ENCODE measurements at regions not wholly inside any gene's neighbourhood (a gene's known extent, or its start where the extent isn't known, plus 50 kb on each side); places are given as distances from the start of the nearest gene placed in this dataset.

DNA sequence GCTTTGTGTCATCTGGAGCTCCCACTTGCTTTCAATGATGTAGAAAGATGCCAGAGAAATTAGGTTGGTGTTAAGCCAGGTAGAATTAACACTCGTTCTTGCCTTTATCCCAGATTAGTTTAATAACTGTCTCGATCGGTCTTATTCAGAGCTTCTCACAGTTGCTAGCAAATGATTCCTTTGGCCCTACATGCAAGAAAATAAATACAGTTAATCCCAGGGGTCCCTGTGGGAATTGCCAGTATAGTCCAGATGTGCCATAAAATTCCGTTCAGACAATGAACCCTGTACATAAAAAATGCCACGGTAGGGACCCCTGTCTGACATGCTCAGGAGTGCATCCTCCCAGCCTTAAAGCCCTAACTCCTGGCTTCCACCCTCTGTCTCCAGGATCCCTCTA lies 207.5 kb downstream of the ARHGAP12 start:
- TF ChIP-seq POLR2AphosphoS5 (IDR thresholded peaks at IDR 0.05) (no peak), POLR2A (IDR thresholded peaks at IDR 0.05) (no peak)
- TF ChIP-seq, protein P1, sequence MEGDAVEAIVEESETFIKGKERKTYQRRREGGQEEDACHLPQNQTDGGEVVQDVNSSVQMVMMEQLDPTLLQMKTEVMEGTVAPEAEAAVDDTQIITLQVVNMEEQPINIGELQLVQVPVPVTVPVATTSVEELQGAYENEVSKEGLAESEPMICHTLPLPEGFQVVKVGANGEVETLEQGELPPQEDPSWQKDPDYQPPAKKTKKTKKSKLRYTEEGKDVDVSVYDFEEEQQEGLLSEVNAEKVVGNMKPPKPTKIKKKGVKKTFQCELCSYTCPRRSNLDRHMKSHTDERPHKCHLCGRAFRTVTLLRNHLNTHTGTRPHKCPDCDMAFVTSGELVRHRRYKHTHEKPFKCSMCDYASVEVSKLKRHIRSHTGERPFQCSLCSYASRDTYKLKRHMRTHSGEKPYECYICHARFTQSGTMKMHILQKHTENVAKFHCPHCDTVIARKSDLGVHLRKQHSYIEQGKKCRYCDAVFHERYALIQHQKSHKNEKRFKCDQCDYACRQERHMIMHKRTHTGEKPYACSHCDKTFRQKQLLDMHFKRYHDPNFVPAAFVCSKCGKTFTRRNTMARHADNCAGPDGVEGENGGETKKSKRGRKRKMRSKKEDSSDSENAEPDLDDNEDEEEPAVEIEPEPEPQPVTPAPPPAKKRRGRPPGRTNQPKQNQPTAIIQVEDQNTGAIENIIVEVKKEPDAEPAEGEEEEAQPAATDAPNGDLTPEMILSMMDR (IDR thresholded peaks at IDR 0.05) = no peak

All from gastroesophageal sphincter (tissue), 3 donors.